Stimulated activated CD4-positive, alpha-beta T cell treated with anti-CD3 and anti-CD28 coated beads, Interleukin-2, amount 100 ng/mL, for 48 hours (primary cell): ENCODE measurements at regions not wholly inside any gene's neighbourhood (a gene's known extent, or its start where the extent isn't known, plus 50 kb on each side); places are given as distances from the start of the nearest gene placed in this dataset.

Source experiments
- DNase-seq, 2 donors: peaks; one replicate each; pipeline ENCODE4 v3.0.0-alpha.2; 2020

DNA sequence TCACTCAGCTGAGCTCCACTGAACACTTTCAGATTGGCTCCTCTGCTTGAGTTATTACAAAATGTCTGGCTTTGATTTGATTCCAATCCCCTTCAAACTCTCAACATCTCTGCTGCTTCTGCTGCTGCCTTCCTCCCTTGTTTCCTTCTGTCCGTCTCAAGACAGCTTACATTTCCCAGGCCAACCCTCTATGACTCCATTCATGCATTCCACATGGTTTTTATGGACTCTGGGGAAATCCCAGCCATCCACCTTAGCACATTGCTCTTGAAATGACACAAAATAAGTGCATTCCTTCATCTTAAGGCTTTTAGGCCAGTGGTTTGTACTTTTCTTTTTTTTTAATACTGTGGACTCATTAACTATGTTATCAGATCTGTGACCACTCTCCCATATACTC lies 68.5 kb upstream of the TMEM164 start:
- no peak for DNase-seq

DNA sequence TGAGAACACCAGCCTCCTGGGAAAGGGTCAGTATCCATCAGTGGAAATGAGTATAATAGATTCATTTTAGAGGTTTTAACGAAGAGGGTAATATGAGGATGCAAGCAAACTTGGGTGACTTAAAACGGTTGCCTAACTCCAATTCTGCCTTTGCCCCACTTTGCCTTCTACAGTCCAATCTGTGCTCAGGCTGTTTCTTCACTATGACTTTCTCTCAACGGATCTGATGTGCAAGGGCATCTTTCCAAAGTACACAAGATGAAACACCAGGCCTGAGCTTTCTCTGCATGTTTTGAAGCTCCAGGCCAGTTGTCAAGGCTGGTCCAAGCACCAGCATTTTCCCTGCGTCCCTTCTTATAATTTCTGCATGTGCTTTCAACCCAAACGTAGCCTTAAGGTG lies 68.0 kb upstream of the TMEM164 start:
- no peak for DNase-seq

DNA sequence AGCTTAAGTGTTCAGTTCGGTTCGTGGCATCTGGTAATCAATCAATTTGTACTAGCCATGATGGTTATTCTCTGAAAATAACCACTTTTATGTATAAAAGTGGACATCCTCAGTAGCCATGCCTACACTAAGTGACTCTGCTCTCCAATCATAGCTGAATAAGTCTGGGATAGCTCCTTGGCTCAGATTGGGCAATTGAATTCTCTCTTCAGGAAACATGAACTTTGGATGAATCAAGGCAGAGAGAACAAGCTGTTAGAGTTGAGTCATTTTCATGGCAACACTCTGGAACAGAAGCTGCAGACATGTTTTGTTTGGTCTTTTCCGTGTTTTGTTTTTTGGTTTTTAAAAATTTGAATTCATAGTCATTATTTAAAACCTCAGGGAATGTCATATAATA lies 66.8 kb upstream of the TMEM164 start:
- no peak for DNase-seq

DNA sequence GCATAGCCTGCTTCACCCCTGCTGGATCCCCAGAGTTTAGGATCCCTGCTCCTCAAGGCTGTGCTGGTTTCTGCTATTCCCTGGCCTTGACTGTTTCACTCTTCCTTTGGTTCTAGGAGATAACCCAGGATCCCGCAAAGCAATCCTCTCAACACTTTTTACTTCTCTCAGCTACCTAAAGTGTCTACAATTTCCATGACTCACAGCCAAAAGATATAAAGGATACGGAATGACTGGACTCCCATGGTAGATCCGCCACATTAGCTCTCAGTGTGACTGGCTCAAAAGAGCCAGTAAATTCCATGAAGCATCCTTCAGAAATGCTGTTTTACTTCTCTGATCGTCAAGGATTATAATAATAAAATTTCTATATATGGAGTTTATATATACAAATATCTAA lies 66.3 kb upstream of the TMEM164 start:
- no peak for DNase-seq

DNA sequence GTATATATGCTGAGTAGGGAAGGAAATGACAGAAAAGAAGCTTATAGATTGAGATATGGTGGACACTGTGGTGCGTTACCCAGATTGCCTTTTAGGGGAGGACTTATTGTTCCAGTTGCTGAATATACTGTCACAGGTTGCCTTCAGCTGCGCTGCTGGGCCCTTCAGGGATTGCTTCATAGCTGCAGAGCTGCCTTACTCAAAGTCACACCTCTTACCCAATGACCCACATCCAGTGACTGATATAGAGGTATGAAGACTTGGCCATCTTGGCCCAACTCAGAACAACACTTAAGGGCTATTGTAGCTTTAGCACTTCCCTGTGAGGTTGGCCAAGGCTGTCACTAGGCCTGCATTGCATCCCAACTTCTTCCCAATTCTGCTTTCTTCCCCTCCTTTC lies 63.4 kb upstream of the TMEM164 start:
- no peak for DNase-seq

DNA sequence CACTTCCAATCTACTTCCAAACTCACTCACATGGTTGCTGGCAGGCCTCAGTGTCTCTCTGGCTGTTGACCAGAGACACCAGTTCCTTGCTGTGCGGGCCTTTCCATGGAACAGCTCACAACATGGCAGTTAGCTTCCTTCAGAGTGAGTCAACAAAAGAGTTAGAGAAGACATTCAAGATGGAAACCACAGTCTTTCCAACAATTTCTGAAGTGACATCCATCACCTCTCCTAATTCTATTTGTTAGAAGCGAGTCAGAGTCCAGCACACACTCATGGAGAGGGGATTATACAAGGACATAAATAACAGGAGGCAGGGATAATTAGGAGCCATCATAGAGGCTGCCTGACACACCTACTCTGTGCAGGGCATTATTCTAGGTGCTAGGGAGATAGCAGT lies 62.5 kb upstream of the TMEM164 start:
- DNase-seq: no peak

DNA sequence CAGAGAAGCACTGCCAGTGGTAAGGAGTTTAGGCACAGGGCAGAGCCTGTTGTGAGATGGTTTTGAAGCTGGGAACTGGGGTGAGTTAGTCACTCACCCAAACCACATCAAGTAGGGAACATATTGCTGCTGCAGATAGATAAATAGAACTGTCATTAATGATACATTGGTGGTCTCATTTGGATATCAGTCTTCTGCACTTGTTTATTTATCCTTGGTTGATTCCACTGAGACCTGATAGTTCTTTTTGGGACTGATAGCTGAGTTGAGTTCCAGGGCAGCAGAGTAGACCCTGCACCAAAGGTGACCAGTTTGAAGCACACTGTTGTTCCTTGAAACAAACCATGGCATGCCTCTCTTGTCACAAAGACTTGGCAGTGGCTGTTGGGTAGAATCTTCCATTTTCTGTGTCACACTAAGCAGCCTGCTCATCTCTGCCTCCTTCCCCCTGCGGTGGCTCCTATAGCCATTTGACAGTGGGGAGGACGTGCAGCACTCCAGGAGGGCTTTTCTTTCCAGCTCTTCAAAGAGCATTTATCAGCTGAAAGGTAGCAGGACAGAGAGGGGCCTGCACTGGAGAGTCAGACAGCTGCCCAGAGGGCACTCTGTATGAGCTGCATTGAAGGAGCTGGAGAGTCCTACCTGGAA lies 59.7 kb upstream of the TMEM164 start:
- DNase-seq: no peak

DNA sequence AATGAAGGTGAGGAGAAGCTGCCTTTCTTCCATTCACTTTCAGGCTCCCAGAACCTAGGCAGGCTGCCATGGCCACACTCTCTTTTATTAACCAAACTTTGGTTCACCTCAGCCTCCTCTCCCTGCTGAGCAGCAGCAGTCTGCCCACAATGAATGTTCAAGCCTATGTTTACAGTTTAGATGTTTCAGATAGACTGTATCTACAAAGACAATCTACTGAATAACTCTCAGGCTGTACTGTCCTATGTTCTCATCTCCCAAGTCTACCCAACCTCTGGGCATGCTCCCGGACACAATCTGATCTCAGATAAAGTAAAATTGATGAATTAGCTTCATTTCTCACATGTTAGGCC lies 59.2 kb upstream of the TMEM164 start:
- DNase-seq: no peak

DNA sequence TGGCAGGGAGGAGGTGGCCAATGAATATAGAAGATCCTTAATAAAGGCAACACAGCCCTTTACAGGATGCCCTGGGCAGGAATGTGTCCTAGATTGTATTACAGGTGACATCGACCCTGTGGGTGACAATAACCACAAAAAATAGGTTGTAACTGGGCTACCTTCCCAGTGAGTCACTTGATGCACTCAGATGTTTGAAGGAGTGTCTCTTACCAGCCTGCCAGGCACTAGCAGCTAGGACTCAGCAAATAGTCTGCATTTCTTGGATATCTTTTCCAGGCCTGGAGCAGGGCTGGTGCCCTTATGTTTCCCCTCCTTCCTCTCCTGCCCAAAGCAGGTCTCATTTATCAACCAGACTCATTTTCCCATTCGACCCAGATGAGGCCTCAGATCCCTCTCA lies 50.9 kb upstream of the TMEM164 start:
- DNase-seq: no peak

DNA sequence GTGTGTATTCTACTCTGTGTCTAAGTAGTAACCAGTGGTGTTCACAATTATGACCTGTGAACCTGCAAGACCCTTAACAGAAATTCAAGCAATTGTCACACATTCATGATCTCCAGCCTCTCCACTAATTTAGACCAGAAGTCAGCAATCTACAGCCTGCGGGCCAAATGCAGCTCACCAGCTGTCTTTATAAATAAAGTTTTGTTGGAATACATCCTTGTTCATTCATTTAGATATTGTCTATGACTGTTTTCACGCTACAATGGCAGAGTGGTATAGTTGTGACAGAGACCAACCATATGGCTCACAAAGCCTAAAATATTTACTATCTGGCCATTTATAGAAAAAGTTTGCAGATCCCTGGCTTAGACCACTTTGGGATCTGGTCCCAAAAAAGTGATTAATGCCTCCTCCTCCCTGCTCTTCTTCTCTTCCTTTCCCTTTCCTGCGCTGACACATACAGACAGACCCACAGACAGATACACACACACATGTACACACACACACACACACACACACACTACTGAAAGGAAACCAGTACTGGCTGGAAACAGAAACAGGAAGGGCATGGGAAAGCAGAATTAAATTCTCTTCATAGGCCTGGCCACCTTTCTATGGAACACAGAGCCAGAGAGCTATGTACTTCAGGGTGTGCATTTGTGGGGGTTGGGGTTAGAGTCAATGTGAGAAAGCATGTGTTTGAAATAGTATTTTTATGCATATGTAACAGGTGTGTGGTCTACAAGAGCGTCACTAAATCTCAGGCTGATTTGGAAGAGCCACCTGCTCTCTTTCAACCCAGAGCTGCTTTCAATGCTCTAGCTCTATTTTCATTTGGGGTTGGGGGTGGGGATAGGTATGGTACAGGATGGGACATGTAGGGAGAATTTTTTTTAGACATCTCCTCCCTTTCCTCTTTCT lies 49.7 kb upstream of the TMEM164 start:
- DNase-seq: no peak
